Esophagus mucosa (tissue), 1 donor: ENCODE measurements at regions not wholly inside any gene's neighbourhood (a gene's known extent, or its start where the extent isn't known, plus 50 kb on each side); places are given as distances from the start of the nearest gene placed in this dataset.

Experiments used
- ATAC-seq: fragments of 200-7000 bp; cut with Tn5 transposase; one replicate; pipeline ENCODE4 v1.9.1; 2020
- donor health status: DM: yes; HTN: yes; CAD: no.

DNA sequence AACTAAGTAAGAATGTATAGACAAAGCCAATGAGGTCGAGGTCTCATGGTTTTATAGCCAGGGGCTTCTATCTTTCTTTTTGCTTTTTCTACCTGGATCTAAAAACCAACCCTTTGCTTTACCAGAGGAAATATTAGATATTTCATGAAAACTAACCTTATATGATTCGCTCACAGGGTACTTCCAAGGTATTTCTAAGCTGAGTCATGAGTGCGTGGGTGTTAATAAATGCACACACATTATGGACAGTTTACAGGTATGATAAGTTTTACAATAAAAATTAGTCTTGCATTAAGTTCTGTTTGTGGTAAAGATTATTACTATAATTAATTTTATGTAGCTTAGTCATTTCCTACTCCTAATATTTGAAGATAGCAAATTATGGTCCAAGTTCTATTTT lies 217.2 kb downstream of the CHRM3 start:
- no peak for ATAC-seq

- no peak for ATAC-seq
Measured at GRCh38 chr1:239606850-239607400, 220.6 kb downstream of the CHRM3 start.

DNA sequence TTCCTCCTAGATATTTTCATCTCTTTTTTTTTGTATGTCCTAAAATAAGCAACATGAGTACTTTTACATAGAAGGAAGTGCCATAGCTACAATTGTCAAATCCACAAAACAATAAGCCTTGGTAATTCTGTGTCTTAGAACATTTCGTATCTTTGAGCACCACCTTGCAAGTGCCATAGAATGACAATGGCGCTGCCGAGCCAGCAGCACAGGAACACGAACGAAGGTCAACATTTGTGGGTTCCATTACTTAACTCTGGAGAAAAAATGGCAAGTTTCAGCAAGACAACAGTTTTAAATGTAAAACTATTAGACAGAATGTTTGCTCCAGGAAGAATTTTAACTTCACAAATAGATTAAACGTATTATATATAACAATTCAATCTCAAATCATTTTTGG lies 222.1 kb downstream of the CHRM3 start:
- ATAC-seq, result no peak

- ATAC-seq, result no peak
Measured at GRCh38 chr1:239612379-239612778, 226.0 kb downstream of the CHRM3 start.

DNA sequence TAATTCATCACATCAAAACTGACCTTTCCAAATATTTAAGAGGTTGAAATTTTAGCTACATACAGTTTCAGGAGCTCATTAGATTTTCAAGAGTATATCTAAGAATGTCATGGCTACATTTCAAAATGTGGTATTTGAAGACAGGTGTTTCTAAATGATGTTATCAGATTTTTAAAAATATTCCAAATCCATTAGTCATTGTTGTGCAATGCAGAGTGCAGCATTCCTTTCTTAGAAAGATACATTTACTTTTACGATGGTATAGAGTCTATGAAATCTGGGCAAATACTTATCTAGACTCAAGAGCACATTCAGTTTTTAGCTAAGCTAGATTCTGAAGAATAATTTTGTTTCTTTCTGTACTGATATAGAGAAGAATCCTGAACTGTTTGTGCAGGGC lies 230.3 kb downstream of the CHRM3 start:
- no peak for ATAC-seq

DNA sequence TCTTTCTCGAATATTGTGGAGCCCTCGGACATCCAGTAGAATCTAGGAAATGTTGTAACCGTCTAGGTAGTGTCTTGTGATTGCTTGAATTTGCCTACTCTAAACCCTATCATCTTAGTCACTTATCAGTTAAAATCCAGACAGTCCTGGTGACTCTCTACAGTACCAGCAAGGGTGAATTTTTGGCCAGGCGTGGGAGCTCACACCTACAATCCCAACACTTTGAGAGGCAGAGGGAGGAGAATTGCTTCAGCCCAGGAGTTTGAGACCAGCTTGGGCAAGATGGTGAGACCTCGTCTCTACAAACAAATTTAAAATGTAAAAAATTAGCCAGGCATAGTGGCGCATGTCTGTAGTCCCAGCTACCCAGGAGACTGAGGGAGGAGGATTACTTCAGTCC lies 230.9 kb downstream of the CHRM3 start:
- no peak for ATAC-seq

GRCh38 chr1:239617731-239618130 lies 231.4 kb downstream of the CHRM3 start:
- no peak for ATAC-seq

DNA sequence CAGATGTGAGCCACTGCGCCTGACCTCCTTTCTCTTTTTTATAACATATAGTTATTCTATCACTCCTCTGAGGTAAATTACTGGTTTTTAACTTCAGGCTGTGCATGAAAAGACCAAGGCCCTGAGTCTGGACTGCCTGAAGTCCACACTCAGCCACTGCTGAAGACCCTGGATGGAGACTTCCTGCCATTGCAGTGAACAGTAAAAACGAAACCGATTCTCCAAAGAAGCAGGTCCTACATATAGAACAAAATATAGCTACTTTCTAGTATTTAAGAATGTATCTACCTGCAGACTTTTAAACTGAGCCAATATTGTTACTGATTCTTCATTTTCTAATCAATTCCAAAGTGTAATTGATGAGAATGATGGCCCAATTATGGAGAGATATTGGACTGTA lies 232.8 kb downstream of the CHRM3 start:
- no peak for ATAC-seq

DNA sequence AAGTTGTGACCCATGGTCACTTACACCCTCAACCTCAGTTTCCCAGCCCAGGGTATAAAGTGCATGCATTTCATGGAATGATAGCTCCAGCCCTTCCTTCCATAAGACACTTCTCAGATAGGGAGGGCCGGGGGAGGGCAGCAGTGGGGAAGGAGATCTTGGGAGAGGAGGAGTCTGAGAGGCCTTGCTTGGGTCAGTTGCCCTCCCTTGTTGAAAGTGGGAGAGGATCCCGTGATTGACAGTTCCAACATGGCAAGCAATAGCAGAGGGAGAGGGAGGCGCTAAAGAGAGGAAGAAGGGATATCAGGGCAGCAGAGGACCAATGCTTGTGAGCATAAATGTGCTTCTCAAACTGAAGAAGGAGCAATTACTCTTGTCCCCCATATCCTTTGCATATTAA lies 244.4 kb downstream of the CHRM3 start:
- ATAC-seq, result no peak

DNA sequence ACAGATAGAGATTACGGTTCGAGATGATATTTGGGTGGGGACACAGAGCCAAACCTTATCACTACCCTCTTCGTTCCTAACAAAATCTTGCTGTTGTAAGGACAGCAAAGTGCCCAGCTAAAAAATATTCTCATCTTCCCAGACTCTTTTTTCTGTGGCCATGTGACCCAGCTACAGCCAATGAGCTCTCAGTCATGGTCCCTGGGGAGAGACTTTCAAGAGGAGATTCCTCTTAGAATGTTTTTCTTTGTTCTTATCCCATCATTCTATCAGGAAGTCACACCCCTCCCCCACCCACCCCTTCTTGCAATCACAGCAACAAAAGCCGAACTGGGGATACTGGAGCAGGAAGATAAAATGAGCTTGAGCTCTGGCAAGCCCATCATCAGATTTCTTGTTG lies 247.1 kb downstream of the CHRM3 start:
- ATAC-seq, result no peak

- ATAC-seq, result no peak
Measured at GRCh38 chr1:239635276-239635675, 248.9 kb downstream of the CHRM3 start.

- no peak for ATAC-seq
Measured at GRCh38 chr1:239636347-239636746, 250.0 kb downstream of the CHRM3 start.

DNA sequence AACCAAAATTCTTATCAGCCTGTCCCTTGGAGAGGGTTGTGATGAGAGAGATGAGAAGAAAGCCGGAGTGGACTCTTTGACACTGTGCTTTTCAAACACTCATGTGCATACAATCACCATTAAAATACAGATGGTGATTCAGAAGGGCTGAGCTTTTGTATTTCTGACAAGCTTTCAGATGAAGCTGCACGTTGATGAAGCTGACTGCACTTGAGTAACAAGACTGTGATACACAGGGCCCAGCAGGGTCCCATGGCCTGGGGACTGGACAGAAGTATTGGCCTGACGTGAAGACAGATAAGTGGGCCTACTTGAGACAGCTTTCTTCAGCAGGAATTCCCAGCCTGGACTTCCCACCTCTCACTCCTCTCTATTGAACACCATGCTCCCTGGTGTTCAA lies 258.2 kb downstream of the CHRM3 start:
- no peak for ATAC-seq

- ATAC-seq, result no peak
Measured at GRCh38 chr1:239647045-239647444, 260.7 kb downstream of the CHRM3 start.

- no peak for ATAC-seq
Measured at GRCh38 chr1:239647964-239648632, 261.7 kb downstream of the CHRM3 start.

GRCh38 chr1:239655023-239655422 lies 268.7 kb downstream of the CHRM3 start:
- no peak for ATAC-seq

- ATAC-seq, result no peak
Measured at GRCh38 chr1:239657291-239657690, 270.9 kb downstream of the CHRM3 start.

DNA sequence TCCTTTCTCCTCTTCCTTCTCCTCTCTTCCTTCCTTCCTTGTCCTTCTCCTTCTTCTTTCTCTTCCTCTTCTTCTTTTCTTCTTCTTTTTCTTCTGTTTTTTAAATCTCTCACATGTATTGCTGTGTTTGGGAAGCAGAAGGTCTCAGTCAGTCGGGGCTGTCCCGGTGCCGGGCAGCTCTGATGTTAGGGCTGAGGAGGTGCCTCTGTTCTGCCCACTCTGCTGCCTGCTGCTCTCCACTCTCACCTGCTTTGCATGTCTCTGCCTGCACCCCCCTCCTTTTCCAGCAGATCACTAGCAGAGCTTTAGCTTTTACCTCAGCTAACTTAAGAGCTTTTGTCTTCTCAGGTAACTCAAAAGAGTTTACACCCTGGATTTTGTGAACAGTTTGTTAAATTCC lies 276.6 kb downstream of the CHRM3 start:
- no peak for ATAC-seq

DNA sequence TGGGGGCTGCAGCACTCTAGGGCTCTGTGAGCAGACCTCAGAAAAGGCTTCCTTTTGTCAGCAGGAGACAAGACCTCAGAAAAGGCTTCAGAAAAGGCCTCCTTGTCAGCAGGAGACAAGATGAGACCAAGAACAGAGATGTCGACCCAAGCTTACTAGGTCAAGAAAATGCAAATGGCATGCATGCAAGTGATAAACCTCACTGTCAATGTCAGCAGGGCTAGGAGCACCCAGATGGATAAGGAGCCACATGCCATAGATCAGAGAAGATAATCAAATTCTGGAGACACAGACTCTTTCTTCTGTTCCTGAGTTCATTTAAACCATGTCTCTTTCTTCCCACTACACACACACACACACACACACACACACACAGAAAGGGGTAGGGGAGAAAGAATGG lies 285.9 kb downstream of the CHRM3 start:
- no peak for ATAC-seq

- ATAC-seq, result no peak
Measured at GRCh38 chr1:239675735-239676134, 289.4 kb downstream of the CHRM3 start.

DNA sequence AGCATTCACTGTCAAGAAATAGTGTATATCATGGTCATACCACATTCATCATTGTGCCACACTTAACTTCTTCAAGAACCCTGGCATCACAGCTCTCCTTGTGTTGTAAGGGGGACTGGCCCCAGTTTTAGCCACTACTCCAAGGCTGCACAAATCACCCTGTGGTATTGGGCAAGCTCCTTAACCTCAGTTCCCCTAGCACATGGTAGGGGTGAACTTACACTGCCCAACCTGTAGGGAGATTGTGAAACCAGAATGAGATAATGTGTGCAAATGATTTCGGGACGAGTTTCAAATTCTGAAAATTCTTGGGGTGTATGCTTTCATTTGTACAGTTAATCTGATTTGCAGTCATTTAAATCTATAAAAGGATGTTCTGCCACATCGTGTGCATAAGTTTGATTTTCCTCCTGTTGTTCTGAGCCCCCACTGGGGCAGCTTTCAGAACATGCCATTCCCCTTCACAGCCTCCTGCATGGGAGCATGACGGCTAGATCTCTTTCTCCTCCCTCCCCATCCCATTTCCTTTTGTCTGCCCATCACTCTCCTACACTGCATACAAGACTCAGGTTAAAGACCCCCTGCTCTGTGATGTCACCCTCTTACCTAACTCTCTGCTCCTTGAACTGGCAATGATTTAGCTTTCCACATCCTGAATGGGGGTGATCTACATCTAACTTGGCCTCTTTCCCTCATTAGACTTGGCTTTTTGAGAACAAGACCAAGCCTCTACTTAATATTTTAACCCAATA lies 290.3 kb downstream of the CHRM3 start:
- no peak for ATAC-seq

DNA sequence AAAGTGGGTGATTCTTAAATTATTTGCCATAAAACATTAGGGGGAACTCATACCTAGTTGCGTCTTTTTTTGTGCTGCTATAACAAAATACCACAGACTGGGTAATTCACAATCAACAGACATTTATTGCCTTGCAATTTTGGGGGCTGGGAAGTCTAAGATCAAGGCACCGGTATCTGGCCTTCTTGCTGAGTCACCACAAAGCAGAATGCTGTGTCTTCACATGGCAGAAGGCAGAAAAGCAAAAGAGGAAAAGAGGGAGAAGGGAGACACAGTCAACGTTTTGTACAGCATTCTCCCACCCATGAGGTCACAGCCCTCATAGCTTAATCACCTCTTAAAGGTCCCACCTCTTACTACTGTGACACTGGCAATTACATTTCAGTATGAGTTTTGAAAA lies 291.0 kb downstream of the CHRM3 start:
- no peak for ATAC-seq

DNA sequence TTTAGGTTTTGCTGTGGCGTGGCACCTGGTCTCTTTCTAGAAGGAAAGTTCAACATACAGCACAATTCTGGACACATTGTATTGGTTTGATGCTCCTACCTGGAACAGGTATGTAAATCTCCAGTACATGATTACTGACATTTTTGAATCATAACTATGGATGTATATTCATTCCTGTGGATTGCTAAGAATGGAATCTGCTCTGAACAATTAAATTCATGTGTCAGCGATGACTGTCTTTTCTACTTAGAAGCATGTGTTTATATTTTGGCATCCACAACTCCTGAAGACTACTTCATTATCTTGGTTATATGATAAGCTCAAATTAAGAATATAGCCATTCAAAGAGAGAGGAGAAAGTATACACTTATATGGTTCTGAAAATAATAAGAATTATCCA lies 291.8 kb downstream of the CHRM3 start:
- no peak for ATAC-seq

GRCh38 chr1:239682046-239682445 lies 295.7 kb downstream of the CHRM3 start:
- no peak for ATAC-seq
